ENCODE measurements at regions not wholly inside any gene's neighbourhood (a gene's known extent, or its start where the extent isn't known, plus 50 kb on each side); places are given as distances from the start of the nearest gene placed in this dataset.
"Not testable (repeated sequence)": the region's sequence is repeated elsewhere in the genome, so short reads cannot be mapped to it uniquely, and the experiment has no call there.

- DNase-seq (ENCODE audit: low spot score) = not testable (repeated sequence)
Observed at GRCh38 chr16:35170061-35170460, 1710.6 kb downstream of the TP53TG3F start.

GRCh38 chr16:35170610-35171009 lies 1711.2 kb downstream of the TP53TG3F start:
- DNase-seq (ENCODE audit: low spot score) = no peak

GRCh38 chr16:35171106-35171505 lies 1711.7 kb downstream of the TP53TG3F start:
- DNase-seq (ENCODE audit: low spot score) = no peak

GRCh38 chr16:35173295-35173694 lies 1713.9 kb downstream of the TP53TG3F start:
- DNase-seq (ENCODE audit: low spot score) = no peak

- no peak for DNase-seq (ENCODE audit: low spot score)
Observed at GRCh38 chr16:35174016-35174415, 1714.6 kb downstream of the TP53TG3F start.

- DNase-seq (ENCODE audit: low spot score) = peak; percentile 11
Observed at GRCh38 chr16:35176449-35176848, 1717.0 kb downstream of the TP53TG3F start.

- DNase-seq (ENCODE audit: low spot score) = no peak
Observed at GRCh38 chr16:35177851-35178250, 1718.4 kb downstream of the TP53TG3F start.

- DNase-seq (ENCODE audit: low spot score) = no peak
Observed at GRCh38 chr16:35180970-35181369, 1721.6 kb downstream of the TP53TG3F start.

- no peak for DNase-seq (ENCODE audit: low spot score)
Observed at GRCh38 chr16:35181422-35182030, 1722.1 kb downstream of the TP53TG3F start.

- DNase-seq (ENCODE audit: low spot score) = no peak
Observed at GRCh38 chr16:35182043-35182677, 1722.7 kb downstream of the TP53TG3F start.

GRCh38 chr16:35182943-35183550 lies 1723.6 kb downstream of the TP53TG3F start:
- DNase-seq (ENCODE audit: low spot score) = no peak

GRCh38 chr16:35184356-35184870 lies 1725.0 kb downstream of the TP53TG3F start:
- no peak for DNase-seq (ENCODE audit: low spot score)

GRCh38 chr16:35185366-35186044 lies 1726.1 kb downstream of the TP53TG3F start:
- DNase-seq (ENCODE audit: low spot score) = no peak

- DNase-seq (ENCODE audit: low spot score) = no peak
Observed at GRCh38 chr16:35186045-35186759, 1726.8 kb downstream of the TP53TG3F start.

GRCh38 chr16:35187665-35188225 lies 1728.3 kb downstream of the TP53TG3F start:
- no peak for DNase-seq (ENCODE audit: low spot score)

GRCh38 chr16:35188288-35189155 lies 1729.1 kb downstream of the TP53TG3F start:
- DNase-seq (ENCODE audit: low spot score) = peak; percentile 27

- no peak for DNase-seq (ENCODE audit: low spot score)
Observed at GRCh38 chr16:35192993-35193392, 1733.6 kb downstream of the TP53TG3F start.

- no peak for DNase-seq (ENCODE audit: low spot score)
Observed at GRCh38 chr16:35193956-35194355, 1734.5 kb downstream of the TP53TG3F start.

GRCh38 chr16:35194681-35195080 lies 1735.3 kb downstream of the TP53TG3F start:
- no peak for DNase-seq (ENCODE audit: low spot score)

- DNase-seq (ENCODE audit: low spot score) = no peak
Observed at GRCh38 chr16:35195173-35195863, 1735.9 kb downstream of the TP53TG3F start.
